Hematopoietic multipotent progenitor cell treated with erythropoietin and hydrocortisone succinate and interleukin-3 and kit ligand, for 15 days (in vitro differentiated cells): ENCODE measurements at regions not wholly inside any gene's neighbourhood (a gene's known extent, or its start where the extent isn't known, plus 50 kb on each side); places are given as distances from the start of the nearest gene placed in this dataset.

ENCODE experiments used
- DNase-seq: peaks from one replicate; pipeline ENCODE4 v3.0.0-alpha.2; 2015; ENCODE audit warnings: low spot score

- DNase-seq: no peak
These were observed 112.9 kb downstream of the DLL1 start for GRCh38 chr6:170177772-170178560.

GRCh38 chr6:170176898-170177771, 113.7 kb downstream of the DLL1 start:
- no peak for DNase-seq

- DNase-seq: no peak
These were observed 114.6 kb downstream of the DLL1 start for GRCh38 chr6:170176136-170176897.

GRCh38 chr6:170175644-170176135, 115.2 kb downstream of the DLL1 start:
- no peak for DNase-seq

GRCh38 chr6:170174771-170175643, 115.9 kb downstream of the DLL1 start:
- no peak for DNase-seq

- no peak for DNase-seq
These were observed 116.6 kb downstream of the DLL1 start for GRCh38 chr6:170174124-170174770.

GRCh38 chr6:170173335-170173881, 117.5 kb downstream of the DLL1 start:
- DNase-seq: no peak

GRCh38 chr6:170172825-170173256, 118.0 kb downstream of the DLL1 start:
- no peak for DNase-seq

GRCh38 chr6:170172392-170172791, 118.5 kb downstream of the DLL1 start:
- no peak for DNase-seq

- DNase-seq: no peak
These were observed 123.2 kb downstream of the DLL1 start for GRCh38 chr6:170167657-170168159.

GRCh38 chr6:170166511-170167122, 124.3 kb downstream of the DLL1 start:
- DNase-seq: no peak

- DNase-seq: no peak
These were observed 125.3 kb downstream of the DLL1 start for GRCh38 chr6:170165471-170166117.

- DNase-seq: no peak
These were observed 125.8 kb downstream of the DLL1 start for GRCh38 chr6:170165085-170165470.

- DNase-seq: no peak
These were observed 126.5 kb downstream of the DLL1 start for GRCh38 chr6:170164271-170164900.

GRCh38 chr6:170163405-170164170, 127.3 kb downstream of the DLL1 start:
- no peak for DNase-seq

- no peak for DNase-seq
These were observed 128.0 kb downstream of the DLL1 start for GRCh38 chr6:170162775-170163404.

GRCh38 chr6:170162011-170162774, 128.7 kb downstream of the DLL1 start:
- DNase-seq: no peak
